Mesodermal cell (in vitro differentiated cells): ENCODE measurements at regions not wholly inside any gene's neighbourhood (a gene's known extent, or its start where the extent isn't known, plus 50 kb on each side); places are given as distances from the start of the nearest gene placed in this dataset.
A peak's percentile ranks its signal among the peaks of the same experiment; 100 is the strongest.

Experiments
- H3K27ac ChIP-seq: 2 replicates; pipeline ENCODE4 v1.7.0; 2013; ENCODE audit warnings: mild to moderate bottlenecking, low read depth, low read length, moderate library complexity; ENCODE audit not compliant: severe bottlenecking
- H3K36me3 ChIP-seq: 2 replicates; pipeline ENCODE4 v1.7.1; 2013; ENCODE audit warnings: mild to moderate bottlenecking, low read length, moderate library complexity; ENCODE audit not compliant: control insufficient read depth, insufficient read depth
- H3K4me1 ChIP-seq: one replicate; pipeline ENCODE4 v1.7.1; 2013; ENCODE audit warnings: mild to moderate bottlenecking, low read length; ENCODE audit not compliant: insufficient read depth, control insufficient read depth, poor library complexity, severe bottlenecking
- H3K4me3 ChIP-seq: 2 replicates; pipeline ENCODE4 v1.7.0; 2013; ENCODE audit warnings: low read length, control low read depth, mild to moderate bottlenecking; ENCODE audit not compliant: insufficient read depth, poor library complexity, severe bottlenecking; ENCODE audit errors: extremely low read depth
- H3K9me3 ChIP-seq: 2 replicates; pipeline ENCODE4 v1.7.1; 2013; ENCODE audit warnings: mild to moderate bottlenecking, low read length, moderate library complexity; ENCODE audit not compliant: control insufficient read depth
- WGBS, 2 experiments: methylation state at CpG; one replicate each; pipeline ENCODE4 v1.1.5; 2013; ENCODE audit warnings: missing lambda C conversion rate in 2 of 2; ENCODE audit not compliant: insufficient coverage in 2 of 2; 5-methylcytosine and 5-hydroxymethylcytosine counted together

DNA sequence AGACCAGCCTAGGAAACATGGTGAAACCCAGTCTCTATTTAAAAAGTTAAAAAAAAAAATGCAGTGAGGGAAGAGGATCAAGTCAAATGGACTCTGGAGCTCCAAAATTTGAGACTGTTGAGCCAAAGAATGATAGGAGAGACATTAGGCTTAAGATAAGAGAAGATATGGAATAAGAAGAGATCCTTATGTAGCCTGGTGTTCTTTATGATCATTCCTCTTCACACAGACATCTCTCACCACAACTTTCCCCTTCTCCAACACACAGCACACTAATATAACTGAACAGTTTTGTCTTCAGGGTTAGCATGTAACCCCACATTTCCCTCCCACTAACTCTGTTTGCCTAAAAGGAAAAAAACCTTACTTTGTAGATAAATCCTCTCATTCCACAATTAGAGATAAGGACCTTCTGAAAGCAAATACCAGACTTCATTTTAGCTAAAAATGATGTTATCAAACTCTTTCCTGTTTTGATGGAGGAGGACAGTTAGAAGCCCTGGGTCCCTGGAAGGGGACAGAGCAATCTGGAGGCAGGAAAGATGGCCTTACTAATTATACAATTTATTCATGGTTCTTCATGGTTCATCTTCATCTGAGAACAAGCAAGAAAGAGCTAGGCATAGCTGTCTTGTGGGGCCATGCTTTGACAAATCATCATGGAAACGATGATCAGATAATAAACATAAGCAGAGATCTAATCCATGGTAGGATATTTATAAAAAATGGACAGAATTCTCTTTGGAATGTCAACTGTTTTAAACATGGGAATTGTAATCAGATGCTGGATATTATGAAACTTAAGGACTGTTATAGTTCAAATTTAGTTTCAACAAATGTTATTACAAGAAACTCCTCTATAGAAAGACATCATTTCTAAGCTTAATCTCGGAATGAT is 96.7 kb upstream of the S1PR1 start:
- WGBS, 2 experiments = 100% methylated on average over 1 of the region's 2 CpGs
- Histone ChIP-seq H3K27ac (no peak overlapping the region), H3K36me3 (no peaks in the 10 kb centered on the region), H3K4me3 (no peak overlapping the region), H3K9me3 (no peaks in the 10 kb centered on the region), H3K4me1 (peaks cover 7% of the 10 kb centered on the region)

DNA sequence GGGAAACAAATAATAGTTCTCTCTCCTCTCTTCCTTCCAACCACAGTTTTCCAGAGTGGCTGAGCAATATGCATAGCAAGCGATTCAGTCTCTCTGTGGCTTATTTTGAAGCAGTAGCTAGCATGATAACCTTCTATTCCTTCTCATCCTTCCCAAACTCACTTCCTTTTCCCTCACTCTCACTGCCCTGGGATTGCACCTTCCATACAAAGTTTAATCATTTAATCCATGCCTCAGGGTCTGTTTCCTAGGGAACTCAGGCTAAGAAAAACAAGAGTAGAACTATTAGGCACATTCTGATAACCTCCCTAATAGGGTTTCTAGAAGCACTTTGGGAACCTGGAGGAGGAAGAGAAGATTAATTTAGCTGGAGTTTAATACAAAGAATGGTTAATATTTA is 97.7 kb upstream of the S1PR1 start:
- Histone ChIP-seq H3K27ac (peak overlapping the region; percentile 11), H3K36me3 (no peaks in the 10 kb centered on the region)
- WGBS, 2 experiments = 80 to 83% methylated on average over 1 of the region's 1 CpG

GRCh38 chr1:101137144-101138126 is 99.4 kb upstream of the S1PR1 start:
- Histone ChIP-seq H3K4me3 (no peak overlapping the region), H3K4me1 (peaks cover 7% of the 10 kb centered on the region), H3K9me3 (no peaks in the 10 kb centered on the region), H3K36me3 (no peaks in the 10 kb centered on the region), H3K27ac (no peak overlapping the region)
- WGBS, 2 experiments = 38 to 56% methylated on average over 2 to 5 of the region's 5 CpGs

More for the DNA sequence above, 97.7 kb upstream of the S1PR1 start:
- no peaks in the 10 kb centered on the region for H3K9me3 ChIP-seq
- H3K4me1 ChIP-seq = peaks cover 7% of the 10 kb centered on the region
- no peak overlapping the region for H3K4me3 ChIP-seq

DNA sequence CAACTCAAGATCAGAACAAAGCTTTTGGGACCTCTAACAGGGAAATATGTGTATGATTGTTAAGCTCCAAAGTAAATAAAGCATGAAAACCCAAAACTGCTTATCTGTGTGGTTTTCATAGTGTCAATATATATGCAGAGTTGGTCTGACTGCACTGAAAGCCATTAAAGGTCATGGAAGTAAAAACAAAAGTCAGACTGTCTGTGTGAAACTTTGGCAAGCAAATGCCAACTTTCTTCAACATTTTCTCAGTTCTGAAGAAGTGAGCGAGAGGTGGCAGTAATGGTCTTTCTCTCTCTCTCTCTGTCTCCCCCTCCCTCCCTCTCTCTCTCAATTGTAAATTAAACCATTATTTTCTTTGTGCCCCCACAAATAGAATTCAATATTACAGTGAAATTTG is 100.1 kb upstream of the S1PR1 start:
- 33 to 40% methylated on average over 1 of the region's 1 CpG for WGBS, 2 experiments
- Histone ChIP-seq H3K4me1 (peaks cover 7% of the 10 kb centered on the region), H3K36me3 (no peaks in the 10 kb centered on the region), H3K4me3 (no peak overlapping the region), H3K9me3 (no peaks in the 10 kb centered on the region), H3K27ac (no peak overlapping the region)

- WGBS, 2 experiments = 61 to 87% methylated on average over 2 of the region's 3 CpGs
- peaks cover 7% of the 10 kb centered on the region for H3K4me1 ChIP-seq
- no peaks in the 10 kb centered on the region for H3K36me3 ChIP-seq
- H3K4me3 ChIP-seq = no peak overlapping the region
- no peaks in the 10 kb centered on the region for H3K9me3 ChIP-seq
- no peak overlapping the region for H3K27ac ChIP-seq
Observed at GRCh38 chr1:101136271-101136670, 100.5 kb upstream of the S1PR1 start.

- H3K4me1 ChIP-seq = peaks cover 7% of the 10 kb centered on the region
- no peak overlapping the region for H3K4me3 ChIP-seq
- WGBS, 2 experiments = no CpG with 5 or more reads among the region's 2 CpGs
- no peaks in the 10 kb centered on the region for H3K36me3 ChIP-seq
- no peak overlapping the region for H3K27ac ChIP-seq
- no peaks in the 10 kb centered on the region for H3K9me3 ChIP-seq
Observed at GRCh38 chr1:101135526-101135925, 101.3 kb upstream of the S1PR1 start.

DNA sequence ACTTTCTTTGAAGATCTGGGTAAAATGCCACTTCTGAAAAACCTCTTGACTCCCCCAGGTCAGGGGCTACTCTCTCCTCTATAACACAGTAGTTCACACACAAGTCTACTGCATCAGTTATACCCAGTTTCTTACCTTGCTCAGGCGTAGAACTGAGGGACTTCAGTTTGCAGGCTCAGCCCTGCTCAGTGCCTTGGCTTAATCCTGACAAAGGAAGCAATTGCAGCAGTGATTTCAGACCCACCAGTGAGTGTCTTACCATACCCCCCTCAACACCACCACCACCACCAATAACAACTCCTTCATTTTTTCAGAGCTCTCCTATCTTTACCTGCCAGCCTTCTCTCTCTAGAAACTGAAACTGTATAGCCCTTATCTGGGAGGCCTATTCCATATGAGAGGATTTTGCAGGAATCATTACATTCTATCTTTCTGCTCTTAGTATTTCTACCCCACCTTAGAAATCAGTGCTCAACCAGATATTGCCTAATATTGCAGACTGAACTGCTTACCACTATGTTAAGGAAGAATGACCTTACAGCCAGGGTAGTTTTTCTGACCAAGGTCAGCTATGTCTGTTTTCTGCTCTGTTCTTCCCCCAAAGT is 105.5 kb upstream of the S1PR1 start:
- no peaks in the 10 kb centered on the region for H3K36me3 ChIP-seq
- H3K9me3 ChIP-seq = no peaks in the 10 kb centered on the region
- H3K4me3 ChIP-seq = no peak overlapping the region
- peaks cover 4% of the 10 kb centered on the region for H3K4me1 ChIP-seq
- 100% methylated on average over 1 of the region's 1 CpG for WGBS, 2 experiments
- no peak overlapping the region for H3K27ac ChIP-seq

GRCh38 chr1:101130673-101131072 is 105.1 kb upstream of the DPH5 start:
- WGBS, 2 experiments = 60 to 69% methylated on average over 6 of the region's 6 CpGs
- H3K36me3 ChIP-seq = no peaks in the 10 kb centered on the region

GRCh38 chr1:101128846-101129245 is 103.3 kb upstream of the DPH5 start:
- H3K4me1 ChIP-seq = peaks cover 4% of the 10 kb centered on the region
- H3K4me3 ChIP-seq = no peak overlapping the region
- no peaks in the 10 kb centered on the region for H3K9me3 ChIP-seq
- H3K36me3 ChIP-seq = no peaks in the 10 kb centered on the region
- H3K27ac ChIP-seq = no peak overlapping the region

More at GRCh38 chr1:101130673-101131072, 105.1 kb upstream of the DPH5 start:
- no peaks in the 10 kb centered on the region for H3K9me3 ChIP-seq
- peaks cover 4% of the 10 kb centered on the region for H3K4me1 ChIP-seq
- no peak overlapping the region for H3K4me3 ChIP-seq
- no peak overlapping the region for H3K27ac ChIP-seq

DNA sequence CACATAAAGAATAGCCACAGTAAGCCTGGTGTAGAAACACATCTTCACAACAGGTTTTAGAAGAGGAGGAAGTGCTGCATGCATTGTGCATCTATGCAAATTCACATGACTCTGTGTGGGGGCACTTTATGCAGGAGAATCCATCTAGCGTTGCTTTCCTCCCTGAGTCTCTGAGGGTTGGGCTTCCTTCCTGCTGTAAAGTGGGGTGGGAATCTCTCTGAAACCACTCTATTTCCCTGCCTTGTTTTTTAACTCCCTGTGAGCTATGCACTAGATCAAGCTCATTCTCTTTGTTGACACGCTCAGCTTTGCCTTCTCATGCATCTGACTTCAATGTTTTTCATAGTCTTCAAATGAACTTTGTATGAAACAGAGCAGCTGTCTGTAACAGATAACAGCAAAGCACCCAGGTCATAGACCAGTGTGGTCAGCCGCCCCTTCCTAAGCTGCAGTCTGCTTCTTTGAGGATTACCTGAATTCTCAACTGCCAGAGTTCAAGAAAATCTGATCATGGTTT is 102.7 kb upstream of the DPH5 start:
- Histone ChIP-seq H3K27ac (peak overlapping the region; percentile 37), H3K36me3 (no peaks in the 10 kb centered on the region), H3K4me1 (peaks cover 4% of the 10 kb centered on the region), H3K9me3 (no peaks in the 10 kb centered on the region), H3K4me3 (no peak overlapping the region)
- WGBS, 2 experiments = 27 to 58% methylated on average over 2 of the region's 3 CpGs
